OCI-LY1 (cell line): ENCODE measurements at regions not wholly inside any gene's neighbourhood (a gene's known extent, or its start where the extent isn't known, plus 50 kb on each side); places are given as distances from the start of the nearest gene placed in this dataset.

Experiments
- H2AFZ ChIP-seq: fragments of 200-600 bp; sonication (generic), shearing (Covaris generic); 2 replicates; pipeline ENCODE4 v1.6.0; 2014; ENCODE audit warnings: antibody characterized with exemption, mild to moderate bottlenecking, low read length
- H3F3A ChIP-seq: fragments of 200-600 bp; sonication (generic), shearing (Covaris generic); 2 replicates; pipeline ENCODE4 v1.6.0; 2014; ENCODE audit warnings: mild to moderate bottlenecking, antibody characterized with exemption, low read length, moderate library complexity; ENCODE audit not compliant: insufficient read depth
- H3K27ac ChIP-seq: fragments of 200-600 bp; sonication (generic); 2 replicates; pipeline ENCODE4 v1.5.1; 2014; ENCODE audit warnings: low read length, mixed run types, mild to moderate bottlenecking, low read depth; ENCODE audit not compliant: poor library complexity, severe bottlenecking
- H3K27me3 ChIP-seq: fragments of 200-600 bp; sonication (generic); 2 replicates; pipeline ENCODE4 v1.6.0; 2014; ENCODE audit warnings: antibody characterized with exemption, mild to moderate bottlenecking, low read length, moderate library complexity; ENCODE audit not compliant: insufficient read depth
- H3K36me3 ChIP-seq: fragments of 200-600 bp; sonication (generic); 2 replicates; pipeline ENCODE4 v1.6.1; 2014; ENCODE audit warnings: mild to moderate bottlenecking, antibody characterized with exemption, low read length, moderate library complexity, mixed read lengths; ENCODE audit not compliant: insufficient read depth
- H3K4me1 ChIP-seq: fragments of 200-600 bp; sonication (generic); 2 replicates; pipeline ENCODE4 v1.5.1; 2014; ENCODE audit warnings: mild to moderate bottlenecking, low read length, moderate library complexity; ENCODE audit not compliant: insufficient read depth, severe bottlenecking
- H3K4me2 ChIP-seq: fragments of 200-600 bp; sonication (generic), shearing (Covaris generic); 2 replicates; pipeline ENCODE4 v1.6.1; 2014; ENCODE audit warnings: low read length
- H3K4me3 ChIP-seq: fragments of 200-600 bp; sonication (generic); 2 replicates; pipeline ENCODE4 v1.5.1; 2014; ENCODE audit warnings: low read length, low read depth, mild to moderate bottlenecking, mixed read lengths; ENCODE audit not compliant: poor library complexity, severe bottlenecking
- H3K79me2 ChIP-seq: fragments of 200-600 bp; shearing (Covaris generic); 2 replicates; pipeline ENCODE4 v1.6.1; 2016; ENCODE audit warnings: mixed run types, low read length, mixed read lengths; ENCODE audit not compliant: insufficient read depth
- H3K9ac ChIP-seq: fragments of 200-600 bp; sonication (generic), shearing (Covaris generic); 2 replicates; pipeline ENCODE4 v1.6.1; 2014; ENCODE audit warnings: mild to moderate bottlenecking, low read length, mixed read lengths
- H3K9me2 ChIP-seq: fragments of 200-600 bp; sonication (generic), shearing (Covaris generic); 2 replicates; pipeline ENCODE4 v1.6.1; 2014; ENCODE audit warnings: low read depth, mild to moderate bottlenecking, low read length, mixed read lengths
- H3K9me3 ChIP-seq: fragments of 200-600 bp; shearing (Covaris generic); 2 replicates; pipeline ENCODE4 v1.6.1; 2014; ENCODE audit warnings: low read length, mixed read lengths
- H4K20me1 ChIP-seq: fragments of 200-600 bp; sonication (generic), shearing (Covaris generic); 2 replicates; pipeline ENCODE4 v1.6.0; 2016; ENCODE audit warnings: mild to moderate bottlenecking, low read length; ENCODE audit not compliant: insufficient read depth
- CTCF ChIP-seq: fragments of 200-600 bp; sonication (generic), shearing (Covaris generic); IDR thresholded peaks from 2 replicates; pipeline ENCODE4 v1.5.1; 2017; ENCODE audit warnings: mild to moderate bottlenecking, antibody characterized with exemption, low read length, moderate library complexity, mixed read lengths
- EZH2 ChIP-seq: fragments of 200-600 bp; sonication (generic), shearing (Covaris generic); IDR thresholded peaks from 2 replicates; pipeline ENCODE4 v1.8.0; 2017; ENCODE audit warnings: borderline replicate concordance, mixed run types, mild to moderate bottlenecking, antibody characterized with exemption, low read length, moderate library complexity, mixed read lengths

- no peaks in the 10 kb centered on the region for H3K27me3 ChIP-seq
- H3K9me3 ChIP-seq: no peaks in the 10 kb centered on the region
- no peaks in the 10 kb centered on the region for H3K4me1 ChIP-seq
- H3K79me2 ChIP-seq: no peaks in the 10 kb centered on the region
- H3F3A ChIP-seq: no peaks in the 10 kb centered on the region
- H3K9me2 ChIP-seq: no peaks in the 10 kb centered on the region
- H3K9ac ChIP-seq: no peak overlapping the region
- no peaks in the 10 kb centered on the region for H4K20me1 ChIP-seq
- H3K36me3 ChIP-seq: no peaks in the 10 kb centered on the region
- TF ChIP-seq EZH2: no peak
- TF ChIP-seq CTCF: no peak
- H3K27ac ChIP-seq: no peak overlapping the region
- H3K4me3 ChIP-seq: no peak overlapping the region
- H3K4me2 ChIP-seq: no peak overlapping the region
- H2AFZ ChIP-seq: no peak overlapping the region
These were observed 249.4 kb upstream of the UBE2E3 start for GRCh38 chr2:180730976-180731375.

GRCh38 chr2:180728928-180729559, 251.4 kb upstream of the UBE2E3 start:
- no peaks in the 10 kb centered on the region for H4K20me1 ChIP-seq
- no peaks in the 10 kb centered on the region for H3K9me3 ChIP-seq
- no peak overlapping the region for H3K27ac ChIP-seq
- H3K4me2 ChIP-seq: no peak overlapping the region
- H3K36me3 ChIP-seq: no peaks in the 10 kb centered on the region
- no peak overlapping the region for H3K4me3 ChIP-seq
- no peaks in the 10 kb centered on the region for H3K4me1 ChIP-seq
- H3K9ac ChIP-seq: no peak overlapping the region
- no peak overlapping the region for H2AFZ ChIP-seq
- H3K27me3 ChIP-seq: no peaks in the 10 kb centered on the region
- H3K9me2 ChIP-seq: no peaks in the 10 kb centered on the region
- TF ChIP-seq CTCF (no peak), EZH2 (no peak)
- H3K79me2 ChIP-seq: no peaks in the 10 kb centered on the region
- no peaks in the 10 kb centered on the region for H3F3A ChIP-seq

GRCh38 chr2:180723712-180724111, 256.7 kb upstream of the UBE2E3 start:
- H3K36me3 ChIP-seq: no peaks in the 10 kb centered on the region
- H2AFZ ChIP-seq: no peak overlapping the region
- no peaks in the 10 kb centered on the region for H3K9me3 ChIP-seq
- H3K27ac ChIP-seq: no peak overlapping the region
- no peak overlapping the region for H3K9ac ChIP-seq
- H3K4me3 ChIP-seq: no peak overlapping the region
- H3F3A ChIP-seq: no peaks in the 10 kb centered on the region
- no peaks in the 10 kb centered on the region for H3K79me2 ChIP-seq
- no peaks in the 10 kb centered on the region for H4K20me1 ChIP-seq
- H3K4me2 ChIP-seq: no peak overlapping the region
- TF ChIP-seq CTCF (no peak), EZH2 (no peak)
- no peaks in the 10 kb centered on the region for H3K4me1 ChIP-seq
- no peaks in the 10 kb centered on the region for H3K27me3 ChIP-seq
- H3K9me2 ChIP-seq: no peaks in the 10 kb centered on the region
